ENCODE measurements at regions not wholly inside any gene's neighbourhood (a gene's known extent, or its start where the extent isn't known, plus 50 kb on each side); places are given as distances from the start of the nearest gene placed in this dataset.

DNA sequence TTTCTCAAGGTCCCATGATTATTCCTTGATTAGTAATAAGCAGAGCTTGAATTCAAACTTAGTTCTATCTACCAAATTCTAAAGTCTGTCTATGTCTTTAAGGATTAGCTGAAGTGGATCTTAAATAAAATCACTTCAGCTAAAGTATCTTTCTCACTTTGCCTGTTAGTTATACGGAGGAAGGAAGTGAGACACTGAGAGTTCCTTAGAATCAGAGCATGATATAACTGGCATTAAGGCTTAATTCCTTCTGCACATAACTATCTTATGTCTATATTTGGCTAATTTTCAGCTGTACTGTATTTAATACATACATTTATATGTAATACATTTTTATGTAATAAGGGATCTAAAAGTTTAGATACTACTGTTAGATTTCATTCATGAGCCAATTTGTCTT lies 491.1 kb upstream of the GHITM start:
- H3K36me3 ChIP-seq (ENCODE audit: control insufficient read depth in 2 of 4, insufficient read depth in 4 of 4, low read length in 3 of 4) = no peaks in the 10 kb centered on the region
- H4K91ac ChIP-seq (replicated peaks; ENCODE audit: insufficient read length, low read length) = no peak overlapping the region
- no peak overlapping the region for H2AK5ac ChIP-seq (ENCODE audit: low read depth, low read length)
- DNase-seq (ENCODE audit: low read depth in 1 of 2, low spot score in 2 of 2) (no peak), FAIRE-seq (no peak)
- no peak overlapping the region for H3K27ac ChIP-seq (ENCODE audit: low read depth, low read length)
- no peaks in the 10 kb centered on the region for H4K20me1 ChIP-seq (replicated peaks in 1 of 2; ENCODE audit: control insufficient read depth in 1 of 2, insufficient read depth in 2 of 2, low read length in 2 of 2)
- H3K79me2 ChIP-seq (ENCODE audit: control insufficient read depth in 1 of 2, insufficient read depth in 2 of 2, low read length in 2 of 2) = no peaks in the 10 kb centered on the region
- H2BK12ac ChIP-seq (ENCODE audit: low read depth, low read length) = no peak overlapping the region
- no peak overlapping the region for H3K18ac ChIP-seq (ENCODE audit: extremely low read depth, low read length)
- no peaks in the 10 kb centered on the region for H3K79me1 ChIP-seq (ENCODE audit: low read depth, low read length)
- no peak overlapping the region for H3K4me2 ChIP-seq (ENCODE audit: insufficient read depth in 1 of 2, low read depth in 2 of 2, low read length in 2 of 2)
- no peak overlapping the region for H2AFZ ChIP-seq (ENCODE audit: low read length)
- no peak overlapping the region for H3K14ac ChIP-seq (ENCODE audit: insufficient read length)
- no peak overlapping the region for H2BK20ac ChIP-seq (ENCODE audit: low read length)
- H4K5ac ChIP-seq (ENCODE audit: insufficient read length, low read depth, low read length) = no peak overlapping the region
- H2BK5ac ChIP-seq (ENCODE audit: low read depth, low read length) = no peak overlapping the region
- H2BK15ac ChIP-seq (ENCODE audit: low read length) = no peak overlapping the region
- H3K4me3 ChIP-seq (ENCODE audit: extremely low read depth in 1 of 4, insufficient read depth in 2 of 4, low read depth in 3 of 4, low read length in 4 of 4) = no peak overlapping the region
- H3K27me3 ChIP-seq (replicated peaks in 1 of 4; ENCODE audit: control insufficient read depth in 3 of 4, extremely low read depth in 1 of 4, insufficient read depth in 3 of 4, low read length in 3 of 4) = peaks cover 0 to 1% (median 0%) of the 10 kb centered on the region in 4 experiments; a peak in 1 of 7 replicates
- H4K8ac ChIP-seq (ENCODE audit: extremely low read depth, insufficient read depth, low read length) = no peak overlapping the region
- ChIA-PET CTCF (ENCODE audit: partially characterized antibody) (interaction anchor here (1.2 kb wide), 1 partner anchor 223 kb away, joined by 3 read pairs; no protein-coding TSS in a partner anchor), POLR2A (ENCODE audit: partially characterized antibody) (no interaction called here)
- no peaks in the 10 kb centered on the region for H3K9me3 ChIP-seq (ENCODE audit: insufficient read depth in 2 of 2, low read depth in 1 of 2, low read length in 1 of 2)
- no peak for TF ChIP-seq POU5F1 (IDR thresholded peaks at IDR 0.05; ENCODE audit: low read depth, low read length)
- WGBS, 2 experiments (ENCODE audit: extremely low coverage in 1 of 2, insufficient coverage in 1 of 2, insufficient read length in 1 of 2, insufficient replicate concordance in 2 of 2, low coverage in 1 of 2, low lambda C conversion rate in 2 of 2, missing lambda C conversion rate in 1 of 2) = 87% methylated on average over 1 of the region's 1 CpG; no CpG with 5 or more reads in 1 of the 2 experiments
- H2BK120ac ChIP-seq (replicated peaks; ENCODE audit: low read depth, low read length) = no peak overlapping the region
- no peaks in the 10 kb centered on the region for H3K23me2 ChIP-seq (ENCODE audit: low read depth, low read length)
- no peak overlapping the region for H3K23ac ChIP-seq (ENCODE audit: insufficient read length)
- no peak overlapping the region for H3K56ac ChIP-seq (replicated peaks; ENCODE audit: insufficient read length, low read depth, low read length)
- no peaks in the 10 kb centered on the region for H3K4me1 ChIP-seq (replicated peaks in 1 of 4; ENCODE audit: control insufficient read depth in 3 of 4, insufficient read depth in 4 of 4, low read length in 3 of 4)
- H3K9ac ChIP-seq (replicated peaks in 1 of 4; ENCODE audit: extremely low read depth in 1 of 4, low read depth in 3 of 4, low read length in 3 of 4) = no peak overlapping the region
- H3K4ac ChIP-seq (replicated peaks; ENCODE audit: insufficient read length, low read depth, low read length) = no peak overlapping the region
